ENCODE measurements at regions not wholly inside any gene's neighbourhood (a gene's known extent, or its start where the extent isn't known, plus 50 kb on each side); places are given as distances from the start of the nearest gene placed in this dataset.
A peak's percentile ranks its signal among the peaks of the same experiment; 100 is the strongest.

GRCh38 chr12:125255935-125256633, 190.8 kb downstream of the AACS start:
- Histone ChIP-seq H3K27ac (ENCODE audit: low read depth) (0 out of 2 replicates have a peak overlapping the region, but pooled peaks have one; percentile 32), H2AFZ (no peak overlapping the region), H3K4me1 (ENCODE audit: insufficient read depth) (peaks cover 18% of the 10 kb centered on the region), H3K4me2 (no peak overlapping the region), H3F3A (replicated peaks; ENCODE audit: low read depth) (no peaks in the 10 kb centered on the region), H3K36me3 (ENCODE audit: insufficient read depth) (peaks cover 6% of the 10 kb centered on the region), H3K79me2 (replicated peaks; ENCODE audit: insufficient read depth) (peaks cover 60% of the 10 kb centered on the region), H3K9me2 (ENCODE audit: insufficient read depth) (peaks cover 4% of the 10 kb centered on the region; the same call in 1 of the 2 replicates), H3K4me3 (no peak overlapping the region), H4K20me1 (replicated peaks; ENCODE audit: insufficient read depth) (peaks cover 17% of the 10 kb centered on the region), H3K27me3 (ENCODE audit: insufficient read depth) (no peaks in the 10 kb centered on the region)
- Mint-ChIP-seq H3K4me1 (peaks cover 24% of the 10 kb centered on the region), H3K4me3 (no peak overlapping the region), H3K36me3 (ENCODE audit: low read depth) (peaks cover 52% of the 10 kb centered on the region), H3K27me3 (ENCODE audit: insufficient read depth, low read depth, poor library complexity) (peaks cover 9% of the 10 kb centered on the region), H3K27ac (no peak overlapping the region), H3K9me3 (no peaks in the 10 kb centered on the region)
- TF ChIP-seq STAT1 (IDR thresholded peaks at IDR 0.05; ENCODE audit: unreplicated experiment) (no peak), ZNF462 (CRISPR knock-in tag; IDR thresholded peaks at IDR 0.05) (no peak), ZNF331 (CRISPR knock-in tag; IDR thresholded peaks at IDR 0.05; ENCODE audit: low read depth) (no peak)
- DNase-seq (ENCODE audit: low spot score) (no peak), ATAC-seq (no peak)

- H3K27ac ChIP-seq (ENCODE audit: low read depth), result no peak overlapping the region
- H2AFZ ChIP-seq, result no peak overlapping the region
- peaks cover 60% of the 10 kb centered on the region for H3K79me2 ChIP-seq (replicated peaks; ENCODE audit: insufficient read depth)
- no peak overlapping the region for H3K4me3 Mint-ChIP-seq
- H3K27me3 ChIP-seq (ENCODE audit: insufficient read depth), result no peaks in the 10 kb centered on the region
- peaks cover 21% of the 10 kb centered on the region for H4K20me1 ChIP-seq (replicated peaks; ENCODE audit: insufficient read depth)
- TF ChIP-seq POLR2AphosphoS5 (IDR thresholded peaks at IDR 0.05; ENCODE audit: low read depth) (no peak), NANOG (IDR thresholded peaks at IDR 0.05; ENCODE audit: borderline replicate concordance) (no peak), CTCF (conservative IDR thresholded peaks at IDR 0.05; ENCODE audit: low read depth in 2 of 2) (no peak), JUNB (IDR thresholded peaks at IDR 0.05; ENCODE audit: unreplicated experiment) (no peak)
- H3K4me1 ChIP-seq (ENCODE audit: insufficient read depth), result peaks cover 18% of the 10 kb centered on the region
- H3K27me3 Mint-ChIP-seq (ENCODE audit: insufficient read depth, low read depth, poor library complexity), result peaks cover 9% of the 10 kb centered on the region
- no peak overlapping the region for H3K4me3 ChIP-seq
- no peaks in the 10 kb centered on the region for H3K9me3 Mint-ChIP-seq
- H3K4me1 Mint-ChIP-seq, result peaks cover 24% of the 10 kb centered on the region
- ATAC-seq, result no peak
- no peak for DNase-seq (ENCODE audit: low spot score)
- no peaks in the 10 kb centered on the region for H3F3A ChIP-seq (replicated peaks; ENCODE audit: low read depth)
- H3K4me2 ChIP-seq, result no peak overlapping the region
- H3K36me3 Mint-ChIP-seq (ENCODE audit: low read depth), result peaks cover 57% of the 10 kb centered on the region
- H3K36me3 ChIP-seq (ENCODE audit: insufficient read depth), result peaks cover 6% of the 10 kb centered on the region
- H3K9me2 ChIP-seq (ENCODE audit: insufficient read depth), result peaks cover 4% of the 10 kb centered on the region; the same call in 1 of the 2 replicates
- no peak overlapping the region for H3K27ac Mint-ChIP-seq
Observed at GRCh38 chr12:125256634-125256936, 191.3 kb downstream of the AACS start.
